NB4 (cell line): ENCODE measurements at regions not wholly inside any gene's neighbourhood (a gene's known extent, or its start where the extent isn't known, plus 50 kb on each side); places are given as distances from the start of the nearest gene placed in this dataset.

Experiments
- CTCF ChIP-seq: IDR thresholded peaks from one replicate; pipeline ENCODE4 v1.5.1; 2012; ENCODE audit warnings: low read depth, low read length
- MAX ChIP-seq: IDR thresholded peaks from 2 replicates; pipeline ENCODE4 v1.6.1; 2011; ENCODE audit warnings: low read depth, low read length

- no peak for TF ChIP-seq CTCF
- no peak for TF ChIP-seq MAX
Observed at GRCh38 chr1:87583459-87583858, 254.8 kb downstream of the LMO4 start.
